ENCODE measurements at regions not wholly inside any gene's neighbourhood (a gene's known extent, or its start where the extent isn't known, plus 50 kb on each side); places are given as distances from the start of the nearest gene placed in this dataset.

- DNase-seq (ENCODE audit: low read depth): no peak
- Histone ChIP-seq H3K27me3 (ENCODE audit: control insufficient read depth, insufficient read depth, low read length) (no peaks in the 10 kb centered on the region), H3K4me3 (ENCODE audit: low read depth, low read length) (no peak overlapping the region), H3K36me3 (ENCODE audit: control insufficient read depth, insufficient read depth, low read length) (no peaks in the 10 kb centered on the region)
- no peak for FAIRE-seq
- no peak for TF ChIP-seq CTCF (IDR thresholded peaks at IDR 0.05; ENCODE audit: insufficient read depth, low read length, severe bottlenecking)
Measured at GRCh38 chr5:30197662-30198061, 995.8 kb upstream of the CDH6 start.

- no peak overlapping the region for H3K4me3 ChIP-seq (ENCODE audit: low read depth, low read length)
- DNase-seq (ENCODE audit: low read depth): no peak
- no peaks in the 10 kb centered on the region for H3K27me3 ChIP-seq (ENCODE audit: control insufficient read depth, insufficient read depth, low read length)
- no peak for FAIRE-seq
- H3K36me3 ChIP-seq (ENCODE audit: control insufficient read depth, insufficient read depth, low read length): no peaks in the 10 kb centered on the region
- no peak for TF ChIP-seq CTCF (IDR thresholded peaks at IDR 0.05; ENCODE audit: insufficient read depth, low read length, severe bottlenecking)
Measured at GRCh38 chr5:30195036-30195435, 998.5 kb upstream of the CDH6 start.

GRCh38 chr5:30194595-30194994 is 998.9 kb upstream of the CDH6 start:
- DNase-seq (ENCODE audit: low read depth): no peak
- H3K36me3 ChIP-seq (ENCODE audit: control insufficient read depth, insufficient read depth, low read length): no peaks in the 10 kb centered on the region
- no peaks in the 10 kb centered on the region for H3K27me3 ChIP-seq (ENCODE audit: control insufficient read depth, insufficient read depth, low read length)
- no peak for FAIRE-seq
- TF ChIP-seq CTCF (IDR thresholded peaks at IDR 0.05; ENCODE audit: insufficient read depth, low read length, severe bottlenecking): no peak
- H3K4me3 ChIP-seq (ENCODE audit: low read depth, low read length): no peak overlapping the region

GRCh38 chr5:30183795-30184194 is 1009.7 kb upstream of the CDH6 start:
- no peak for FAIRE-seq
- TF ChIP-seq CTCF (IDR thresholded peaks at IDR 0.05; ENCODE audit: insufficient read depth, low read length, severe bottlenecking): no peak
- no peaks in the 10 kb centered on the region for H3K27me3 ChIP-seq (ENCODE audit: control insufficient read depth, insufficient read depth, low read length)
- no peaks in the 10 kb centered on the region for H3K36me3 ChIP-seq (ENCODE audit: control insufficient read depth, insufficient read depth, low read length)
- DNase-seq (ENCODE audit: low read depth): no peak
- H3K4me3 ChIP-seq (ENCODE audit: low read depth, low read length): no peak overlapping the region

GRCh38 chr5:30156156-30156555 is 1037.3 kb upstream of the CDH6 start:
- FAIRE-seq (no peak), DNase-seq (ENCODE audit: low read depth) (peak; percentile 13)

More at GRCh38 chr5:30156156-30156555, 1037.3 kb upstream of the CDH6 start:
- no peak for TF ChIP-seq CTCF (IDR thresholded peaks at IDR 0.05; ENCODE audit: insufficient read depth, low read length, severe bottlenecking)
- H3K27me3 ChIP-seq (ENCODE audit: control insufficient read depth, insufficient read depth, low read length): no peaks in the 10 kb centered on the region
- no peaks in the 10 kb centered on the region for H3K36me3 ChIP-seq (ENCODE audit: control insufficient read depth, insufficient read depth, low read length)
- H3K4me3 ChIP-seq (ENCODE audit: low read depth, low read length): no peak overlapping the region
